Astrocyte (in vitro differentiated cells and primary cell): ENCODE measurements at regions not wholly inside any gene's neighbourhood (a gene's known extent, or its start where the extent isn't known, plus 50 kb on each side); places are given as distances from the start of the nearest gene placed in this dataset.

ENCODE experiments used
- EZH2 ChIP-seq: IDR thresholded peaks from 2 replicates; pipeline ENCODE4 v1.6.1; 2012; ENCODE audit warnings: mild to moderate bottlenecking, low read length, inconsistent platforms; ENCODE audit not compliant: insufficient read depth
- TF ChIP-seq, protein P1 (sequence below): IDR thresholded peaks from 2 replicates; pipeline ENCODE4 v1.5.1; 2011; ENCODE audit warnings: low read depth, mild to moderate bottlenecking, inconsistent platforms, low read length, moderate library complexity; ENCODE audit not compliant: insufficient read depth

DNA sequence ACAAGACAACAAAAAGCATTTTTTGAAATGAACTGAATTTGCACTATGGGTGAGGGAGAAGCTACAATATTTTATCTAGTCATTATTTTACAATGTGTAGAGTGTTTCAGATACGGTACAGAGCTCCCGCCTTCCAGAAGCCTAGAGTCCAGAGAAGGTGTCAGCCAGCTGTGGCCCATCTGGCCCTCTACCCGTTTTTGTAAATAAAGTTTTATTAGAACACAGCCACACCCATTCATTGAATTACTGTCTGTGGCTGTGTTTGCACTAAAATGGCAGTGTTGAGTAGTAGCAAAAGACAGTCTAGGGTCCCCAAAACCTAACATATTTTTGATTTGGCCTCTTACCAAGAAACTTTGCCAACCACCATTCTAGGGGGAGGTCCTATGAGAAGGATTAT lies 162.0 kb downstream of the JCAD start:
- TF ChIP-seq, protein P1, sequence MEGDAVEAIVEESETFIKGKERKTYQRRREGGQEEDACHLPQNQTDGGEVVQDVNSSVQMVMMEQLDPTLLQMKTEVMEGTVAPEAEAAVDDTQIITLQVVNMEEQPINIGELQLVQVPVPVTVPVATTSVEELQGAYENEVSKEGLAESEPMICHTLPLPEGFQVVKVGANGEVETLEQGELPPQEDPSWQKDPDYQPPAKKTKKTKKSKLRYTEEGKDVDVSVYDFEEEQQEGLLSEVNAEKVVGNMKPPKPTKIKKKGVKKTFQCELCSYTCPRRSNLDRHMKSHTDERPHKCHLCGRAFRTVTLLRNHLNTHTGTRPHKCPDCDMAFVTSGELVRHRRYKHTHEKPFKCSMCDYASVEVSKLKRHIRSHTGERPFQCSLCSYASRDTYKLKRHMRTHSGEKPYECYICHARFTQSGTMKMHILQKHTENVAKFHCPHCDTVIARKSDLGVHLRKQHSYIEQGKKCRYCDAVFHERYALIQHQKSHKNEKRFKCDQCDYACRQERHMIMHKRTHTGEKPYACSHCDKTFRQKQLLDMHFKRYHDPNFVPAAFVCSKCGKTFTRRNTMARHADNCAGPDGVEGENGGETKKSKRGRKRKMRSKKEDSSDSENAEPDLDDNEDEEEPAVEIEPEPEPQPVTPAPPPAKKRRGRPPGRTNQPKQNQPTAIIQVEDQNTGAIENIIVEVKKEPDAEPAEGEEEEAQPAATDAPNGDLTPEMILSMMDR = no peak
- no peak for TF ChIP-seq EZH2
